HS-27A (cell line): ENCODE measurements at regions not wholly inside any gene's neighbourhood (a gene's known extent, or its start where the extent isn't known, plus 50 kb on each side); places are given as distances from the start of the nearest gene placed in this dataset.
A peak's percentile ranks its signal among the peaks of the same experiment; 100 is the strongest.

Source experiments
- DNase-seq: peaks from one replicate; pipeline ENCODE4 v3.0.0-alpha.2; 2012; ENCODE audit warnings: low read depth, missing footprints

DNA sequence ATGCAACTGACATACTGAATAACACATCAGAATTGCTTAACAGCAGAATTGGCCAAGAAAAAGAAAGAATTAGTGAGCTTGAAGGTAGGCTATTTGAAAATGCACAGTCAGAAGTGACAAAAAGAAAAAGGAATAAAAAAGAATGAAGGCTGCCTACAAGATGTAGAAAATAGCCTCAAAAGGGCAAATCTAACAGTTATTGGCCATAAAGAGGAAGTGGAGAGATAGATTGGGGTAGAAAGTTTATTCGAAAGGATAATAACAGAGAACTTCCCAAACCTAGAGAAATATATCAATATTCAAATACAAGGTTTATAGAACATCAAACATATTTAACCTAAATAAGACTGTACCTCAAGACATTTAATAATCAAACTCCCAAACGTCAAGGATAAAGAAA, 67.5 kb downstream of the ATP6V1G3 start:
- DNase-seq = no peak

DNA sequence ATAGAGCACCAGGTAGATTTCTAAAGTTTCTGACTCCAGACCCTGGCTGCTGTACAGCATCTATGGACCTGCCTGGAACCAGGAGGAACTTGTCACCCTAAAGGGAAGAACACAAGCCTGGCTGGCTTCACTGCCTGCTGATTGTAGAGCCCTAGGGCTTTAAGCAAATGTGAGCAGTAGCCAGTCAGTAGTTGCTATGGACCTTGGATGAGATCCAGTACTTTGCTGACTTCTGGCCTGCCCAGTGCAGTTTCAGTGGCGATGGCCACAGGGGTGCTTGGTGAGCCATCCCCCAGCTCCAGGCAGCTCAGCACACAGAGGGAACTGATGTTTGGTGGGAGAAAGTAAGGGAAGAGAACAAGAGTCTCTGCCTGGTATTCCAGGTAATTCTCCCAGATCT, 68.4 kb downstream of the ATP6V1G3 start:
- no peak for DNase-seq

DNA sequence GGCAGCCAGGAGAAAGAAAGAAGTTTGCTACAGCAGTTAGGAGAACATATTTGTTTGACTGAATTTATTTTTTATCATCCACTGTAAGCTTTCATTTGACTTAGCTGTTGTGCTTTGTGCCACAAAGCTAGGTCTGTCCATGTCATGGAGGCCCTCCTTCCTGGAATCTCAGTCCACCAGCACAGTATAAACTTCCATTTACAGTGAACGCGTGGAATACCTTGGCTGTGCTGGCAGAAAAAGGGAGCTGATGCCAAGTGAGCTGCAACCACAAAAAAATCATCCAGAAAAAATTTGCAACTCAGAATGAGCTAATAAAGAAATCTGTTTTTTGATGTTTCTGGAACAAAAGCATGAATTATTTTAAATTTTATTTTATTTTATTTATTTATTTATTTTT, 72.6 kb downstream of the ATP6V1G3 start:
- DNase-seq = no peak

DNA sequence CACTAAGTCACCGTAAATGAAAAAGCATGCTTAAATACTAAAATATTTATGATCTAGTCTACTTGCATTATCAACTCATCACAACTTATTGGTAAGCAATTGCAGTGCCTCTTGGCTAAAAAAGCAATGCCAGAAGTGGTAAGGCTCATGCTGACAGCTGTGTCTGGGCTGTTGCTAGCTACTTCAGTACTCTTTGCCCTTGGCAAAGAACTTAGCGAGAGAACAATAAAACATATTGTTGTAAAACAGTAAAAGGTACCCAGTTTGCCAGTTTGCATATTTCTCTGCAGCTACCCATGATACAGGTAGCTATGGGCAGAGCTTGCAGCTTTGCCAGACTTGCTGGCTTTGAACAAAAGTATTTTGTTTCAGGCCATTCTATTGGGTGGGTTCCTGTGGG, 73.1 kb downstream of the ATP6V1G3 start:
- no peak for DNase-seq

DNA sequence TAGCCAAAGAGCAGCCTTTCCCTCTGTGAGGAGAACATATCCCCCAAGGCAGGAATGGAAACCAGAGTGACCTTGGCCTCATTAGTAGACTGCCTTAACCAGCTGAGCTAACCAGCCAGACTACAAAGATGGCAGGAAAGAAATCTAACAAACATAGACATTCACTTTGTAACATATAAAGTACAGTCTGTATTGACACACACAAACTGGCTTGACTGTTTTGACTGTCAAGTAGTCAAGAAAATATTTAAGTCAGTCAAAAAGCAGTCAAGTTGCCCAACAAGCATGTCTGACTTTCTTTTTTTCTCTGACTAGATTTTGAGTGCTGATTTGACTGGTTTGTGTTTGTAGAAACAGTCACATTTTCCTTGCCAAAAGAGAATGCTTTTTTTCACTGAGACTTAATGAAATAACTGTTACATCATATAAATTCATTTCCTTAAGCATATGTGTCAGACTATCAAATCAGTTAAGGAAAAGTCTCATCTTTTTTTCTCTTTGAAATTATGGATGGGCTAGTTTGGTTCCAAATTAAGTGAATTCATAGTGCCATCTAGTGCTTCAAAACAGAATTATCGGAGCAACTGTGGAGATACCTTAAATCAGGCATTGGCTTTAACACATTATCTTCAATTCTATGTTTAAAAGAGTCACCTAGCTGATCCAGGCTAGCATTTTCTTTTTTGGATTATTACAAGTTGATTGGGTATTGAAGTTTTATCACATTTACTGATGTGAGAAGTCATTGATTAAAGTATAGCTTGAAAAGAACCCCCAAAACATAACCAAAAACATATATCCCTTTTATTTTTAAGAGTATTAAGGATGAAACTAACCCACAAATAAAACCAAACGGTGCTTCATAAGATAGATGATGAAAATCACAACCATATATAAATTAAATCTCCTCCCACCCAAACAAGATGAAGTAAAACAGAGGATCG, 75.0 kb downstream of the ATP6V1G3 start:
- no peak for DNase-seq

DNA sequence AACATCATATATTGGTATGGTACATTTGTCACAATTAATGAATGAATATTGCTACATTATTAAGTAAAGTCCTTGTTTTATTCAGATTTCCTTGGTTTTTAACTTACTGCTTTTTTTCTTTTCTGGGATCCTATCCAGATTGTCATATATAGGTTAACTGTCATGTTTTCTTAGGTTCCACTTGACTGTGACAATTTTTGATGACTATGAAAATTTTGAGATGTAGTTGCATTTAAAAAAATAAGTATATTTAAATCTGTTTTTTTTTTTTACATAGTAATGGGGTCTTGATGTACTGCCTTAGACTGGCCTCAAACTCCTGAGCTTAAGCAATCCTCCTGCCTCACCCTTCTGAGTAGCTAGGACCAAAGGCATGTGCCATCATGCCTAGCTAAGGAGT, 76.8 kb downstream of the ATP6V1G3 start:
- DNase-seq = no peak

DNA sequence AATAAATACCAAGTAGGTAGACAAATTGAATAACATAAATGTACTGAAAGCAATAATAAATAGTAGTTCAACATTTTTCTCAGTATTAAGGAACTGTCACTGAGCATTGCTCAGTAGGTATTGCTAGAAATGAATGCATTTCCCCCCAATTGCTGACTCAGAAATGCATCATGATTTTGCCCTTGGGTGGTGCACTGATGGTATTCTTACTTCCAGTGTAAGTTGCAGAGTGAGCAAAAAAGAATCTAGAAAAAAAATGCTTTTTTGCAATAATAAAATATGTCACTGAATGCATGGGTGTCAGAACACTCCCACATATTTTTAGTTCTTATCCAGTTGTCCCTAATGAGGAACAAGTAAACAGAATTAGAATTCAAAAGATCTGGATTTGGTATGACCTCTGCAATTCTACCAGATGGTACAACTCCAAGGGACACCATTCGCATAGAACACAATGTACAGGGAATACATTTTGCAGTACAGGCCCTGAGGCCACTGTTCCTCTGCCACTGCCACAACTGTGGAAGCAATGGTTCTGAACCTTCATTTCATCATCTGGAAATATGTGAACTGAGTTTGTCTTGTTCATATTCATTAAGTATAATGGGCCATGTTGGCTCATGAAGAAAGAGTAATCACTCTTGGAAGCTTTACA, 78.0 kb downstream of the ATP6V1G3 start:
- no peak for DNase-seq

DNA sequence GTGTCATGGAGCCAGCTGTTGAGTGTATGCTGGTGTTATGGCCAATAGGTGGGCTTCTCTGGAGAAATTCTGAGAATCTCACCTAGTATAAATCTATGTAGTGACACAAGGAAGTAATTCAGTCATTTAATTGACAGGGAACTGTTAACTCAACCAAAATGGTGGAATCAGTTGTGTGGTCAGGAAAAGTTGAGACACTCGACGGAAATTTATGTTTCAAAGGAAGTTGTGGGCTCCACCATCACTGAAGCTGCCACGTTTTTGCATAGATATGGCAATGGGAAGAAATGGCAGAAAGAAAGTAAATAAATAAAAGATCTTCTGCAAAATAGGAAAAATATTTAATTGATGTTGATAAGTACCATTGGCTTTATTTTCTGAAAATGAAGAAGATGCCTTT, 84.5 kb downstream of the ATP6V1G3 start:
- DNase-seq = no peak

DNA sequence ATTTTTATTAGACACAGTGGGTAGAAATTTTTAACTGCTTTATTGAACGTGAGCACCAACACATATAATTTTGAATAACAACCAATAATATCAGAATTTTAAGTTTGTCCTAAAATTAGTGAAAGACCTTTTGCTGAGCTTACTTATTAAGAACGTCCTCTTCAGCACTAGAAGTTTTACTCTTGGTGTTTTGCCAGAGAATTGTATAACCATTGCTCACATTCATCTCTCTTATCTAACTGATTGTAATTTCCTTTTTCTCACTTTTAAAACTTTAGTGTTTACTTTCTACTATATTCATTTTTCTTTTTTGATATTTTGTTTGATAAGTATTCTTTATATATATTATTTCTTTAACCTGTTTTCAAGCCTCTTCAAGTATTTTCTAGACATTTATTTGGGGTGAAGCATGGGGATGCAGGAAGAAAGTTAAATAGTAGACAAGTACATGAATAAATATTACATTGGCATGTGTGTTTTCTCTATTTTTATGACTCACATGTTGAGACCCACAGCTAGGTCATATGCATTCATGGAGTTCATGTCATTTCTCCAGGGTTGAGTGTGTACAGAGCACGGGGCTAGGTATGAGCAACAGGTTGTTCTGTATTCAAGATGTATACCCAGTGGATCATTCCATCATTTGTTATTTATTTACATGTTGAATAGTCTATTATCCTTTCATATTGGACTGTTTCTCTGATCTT, 90.6 kb downstream of the ATP6V1G3 start:
- no peak for DNase-seq

DNA sequence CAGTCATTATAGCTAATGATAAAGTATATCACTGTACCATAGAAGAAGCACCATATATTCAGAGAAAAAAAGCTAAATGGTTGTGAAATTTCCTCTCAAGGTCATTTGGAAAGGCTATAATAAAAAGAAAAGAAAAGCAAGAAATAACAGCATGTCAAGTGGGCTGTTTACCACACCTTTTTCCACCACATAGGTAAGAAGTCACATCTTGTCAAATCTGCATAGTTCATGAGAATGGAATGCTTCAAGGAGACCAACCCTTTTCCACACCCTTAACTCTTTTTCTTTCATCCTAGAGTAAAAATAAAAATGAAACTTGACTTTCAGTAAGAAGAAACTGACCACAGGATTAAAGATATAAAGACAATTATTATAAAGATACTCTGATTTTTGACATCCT, 91.2 kb downstream of the ATP6V1G3 start:
- no peak for DNase-seq

DNA sequence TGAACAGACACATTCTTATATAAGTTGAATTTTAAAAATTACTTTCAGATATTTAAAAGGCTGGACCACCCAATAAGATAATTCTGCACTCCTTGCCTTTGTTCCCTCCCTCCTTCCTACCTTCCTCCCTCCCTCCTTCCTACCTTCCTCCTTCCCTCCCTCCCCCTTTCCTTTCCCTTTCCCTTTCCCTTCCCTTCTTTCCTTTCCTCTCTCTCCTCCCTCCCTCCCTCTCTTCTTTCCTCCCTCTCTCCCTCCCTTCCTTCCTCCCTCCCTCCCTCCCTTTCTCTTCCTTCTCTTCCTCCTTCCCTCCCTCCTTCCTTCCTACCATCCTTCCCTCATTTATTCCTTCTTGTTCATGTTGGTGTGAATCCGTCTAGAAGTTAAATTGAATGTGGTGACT, 93.0 kb downstream of the ATP6V1G3 start:
- no peak for DNase-seq

DNA sequence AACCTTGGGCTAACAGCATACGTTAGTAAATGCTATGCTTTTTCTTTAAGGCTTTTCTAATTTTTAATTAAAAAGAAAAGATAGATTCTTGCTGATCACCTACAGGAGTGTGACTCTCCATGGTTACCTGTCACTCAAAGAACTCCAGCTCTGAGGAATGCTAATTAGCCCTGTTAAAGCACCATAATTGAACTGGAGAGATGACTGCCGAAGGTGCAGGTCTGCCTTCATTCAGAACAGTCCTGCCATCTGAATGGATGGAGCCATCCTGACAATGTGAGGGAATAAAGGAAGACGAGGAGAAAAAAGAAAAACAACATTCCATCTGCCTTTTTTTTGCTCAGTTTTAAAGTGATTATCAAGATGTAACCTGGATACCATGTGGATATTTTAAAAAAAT, 94.6 kb downstream of the ATP6V1G3 start:
- no peak for DNase-seq

DNA sequence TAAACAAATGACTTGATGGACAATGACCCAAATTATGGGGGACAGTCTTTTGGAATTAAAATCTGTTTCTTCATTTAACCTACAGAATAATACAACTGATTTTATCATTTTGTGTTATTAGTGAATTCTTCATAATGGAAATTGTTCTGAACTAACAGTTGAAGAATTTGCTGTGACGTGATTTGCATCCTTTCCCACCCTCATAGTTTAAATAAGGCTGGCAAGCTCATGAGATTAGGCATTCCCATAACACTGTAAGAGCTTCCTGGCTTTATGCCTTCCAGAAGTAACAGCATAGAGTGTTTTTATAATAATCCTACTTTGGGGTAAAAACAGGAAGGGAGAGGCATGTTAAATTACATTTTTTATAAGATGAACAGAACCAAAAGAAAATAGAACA, 95.7 kb downstream of the ATP6V1G3 start:
- no peak for DNase-seq

DNA sequence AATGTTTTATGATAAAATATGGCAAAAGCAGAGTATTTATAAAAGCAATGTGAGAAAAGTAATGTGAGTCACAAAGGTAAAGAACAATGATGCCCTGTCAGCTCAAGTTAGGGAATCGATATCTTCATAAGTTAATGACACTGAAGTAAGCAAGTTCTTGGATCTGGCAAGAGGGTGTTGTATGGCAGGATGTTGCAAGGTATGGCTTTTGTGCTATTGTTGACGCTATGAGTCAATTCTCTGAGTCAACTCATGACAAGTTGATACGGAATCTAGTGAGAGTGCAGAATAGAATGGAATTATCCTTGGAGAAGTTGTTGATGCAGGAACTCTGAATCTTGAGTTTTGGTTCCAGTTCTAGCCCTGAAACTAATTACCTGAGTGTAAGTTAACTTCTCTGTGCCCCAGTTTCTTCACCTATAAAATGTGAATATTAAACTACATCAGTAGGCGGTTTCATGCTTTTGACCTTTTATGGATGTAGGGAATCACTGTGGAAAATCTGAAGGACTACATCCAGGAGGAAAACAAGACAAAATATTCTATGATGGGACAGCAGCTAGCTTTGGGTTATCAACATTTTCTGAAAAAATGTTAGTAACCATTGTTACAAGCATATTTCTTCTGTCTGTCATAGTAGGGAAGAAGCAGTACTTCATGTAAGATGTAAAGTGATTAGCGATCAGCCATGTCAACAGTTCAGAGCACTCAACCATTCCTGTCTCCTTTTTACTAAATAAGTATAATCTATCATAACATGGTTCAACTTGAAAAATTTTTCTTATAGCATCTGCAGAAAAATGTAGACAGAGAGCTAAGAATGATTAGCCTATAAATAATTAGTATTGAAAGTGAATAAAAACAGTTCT, 96.9 kb downstream of the ATP6V1G3 start:
- DNase-seq = peak; percentile 87

DNA sequence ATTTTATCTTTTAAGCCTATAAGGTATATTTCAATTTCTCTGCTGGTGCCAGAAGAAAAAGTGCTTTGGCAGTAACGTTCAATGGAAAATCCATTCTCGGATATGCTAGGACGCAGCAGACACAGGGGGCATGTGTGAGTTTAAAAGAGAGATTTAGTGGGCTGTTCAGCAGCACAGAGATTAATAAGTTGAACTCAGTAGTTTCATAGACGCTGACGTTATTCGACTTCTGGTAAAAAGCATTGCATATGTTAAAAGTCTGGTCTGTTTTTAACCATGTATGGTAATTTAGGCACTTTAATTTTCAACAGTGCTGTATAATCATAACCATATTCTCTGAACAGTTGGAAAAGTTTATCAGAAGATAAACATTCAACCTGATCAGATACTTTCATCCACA, 99.6 kb downstream of the ATP6V1G3 start:
- DNase-seq = no peak

DNA sequence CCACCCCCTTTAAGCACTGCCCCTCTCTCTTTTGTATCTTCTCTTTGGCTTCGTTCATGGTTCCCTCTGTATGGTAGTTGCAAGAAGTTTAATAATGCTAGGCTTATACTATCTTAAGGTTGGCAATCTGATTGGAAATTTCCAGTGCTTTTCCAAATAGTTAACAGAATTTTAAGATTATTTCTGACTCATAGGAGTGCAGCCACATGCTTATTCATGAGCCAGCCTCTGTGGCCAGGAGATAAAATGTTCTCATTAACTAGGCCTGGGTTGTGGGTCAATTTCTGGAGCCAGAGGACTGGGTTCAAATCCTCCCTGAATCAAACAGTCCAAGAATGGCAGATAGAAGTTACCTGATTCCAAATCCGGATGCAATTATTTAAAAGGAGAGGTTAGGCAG, 103.1 kb downstream of the ATP6V1G3 start:
- no peak for DNase-seq

DNA sequence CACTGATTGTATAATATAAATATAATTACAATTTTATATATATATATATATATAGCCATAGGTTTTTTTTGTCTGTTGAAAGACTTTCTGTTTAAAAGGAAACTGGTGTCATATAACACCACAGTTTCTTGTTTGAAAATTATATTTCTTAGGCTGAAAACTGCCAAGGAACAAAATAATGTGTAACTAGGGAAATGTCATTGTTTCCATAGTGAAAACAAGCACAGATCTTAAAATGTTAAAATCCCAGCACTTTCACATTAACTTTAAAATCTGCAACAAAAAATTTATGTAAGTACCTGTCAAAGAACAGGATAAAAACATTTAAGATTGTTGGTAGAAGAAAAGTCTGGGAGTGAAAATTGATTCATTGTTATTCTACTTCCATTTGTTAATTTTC, 104.2 kb downstream of the ATP6V1G3 start:
- no peak for DNase-seq

DNA sequence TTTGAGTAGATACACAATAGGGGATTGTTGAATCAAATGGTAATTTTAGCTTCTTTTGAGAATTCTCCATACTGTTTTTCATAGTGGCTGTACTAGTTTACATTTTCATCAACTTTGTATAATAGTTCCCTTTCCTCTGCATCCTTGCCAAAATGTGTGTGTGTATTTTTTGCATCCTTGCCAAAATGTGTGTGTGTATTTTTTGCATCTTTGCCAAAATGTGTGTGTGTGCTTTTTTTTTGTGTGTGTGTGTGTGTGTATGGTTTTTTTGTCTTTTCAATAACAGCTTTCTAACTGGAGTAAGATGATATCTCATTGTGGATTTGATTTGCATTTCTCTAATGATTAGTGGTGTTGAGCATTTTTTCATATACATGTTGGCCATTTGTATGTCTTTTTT, 105.4 kb downstream of the ATP6V1G3 start:
- no peak for DNase-seq

DNA sequence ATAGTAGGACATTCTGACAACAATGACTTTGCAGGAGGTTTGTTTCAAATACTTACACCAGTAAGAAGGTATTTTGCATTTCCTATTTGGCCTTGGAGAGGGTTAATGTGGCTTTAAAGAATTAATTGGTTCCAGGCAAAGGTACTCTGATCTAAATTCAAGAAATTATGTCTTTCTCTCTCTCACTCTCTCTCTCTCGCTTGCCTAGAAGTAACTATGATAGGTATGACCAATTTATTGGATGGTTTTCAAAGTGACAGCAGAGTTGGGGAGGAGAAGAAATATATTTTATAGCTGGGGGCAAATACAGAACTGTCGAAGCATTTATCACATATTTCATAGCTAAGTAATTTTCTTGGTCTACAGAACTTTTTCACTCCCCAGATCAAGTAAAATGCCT, 116.0 kb downstream of the ATP6V1G3 start:
- no peak for DNase-seq

DNA sequence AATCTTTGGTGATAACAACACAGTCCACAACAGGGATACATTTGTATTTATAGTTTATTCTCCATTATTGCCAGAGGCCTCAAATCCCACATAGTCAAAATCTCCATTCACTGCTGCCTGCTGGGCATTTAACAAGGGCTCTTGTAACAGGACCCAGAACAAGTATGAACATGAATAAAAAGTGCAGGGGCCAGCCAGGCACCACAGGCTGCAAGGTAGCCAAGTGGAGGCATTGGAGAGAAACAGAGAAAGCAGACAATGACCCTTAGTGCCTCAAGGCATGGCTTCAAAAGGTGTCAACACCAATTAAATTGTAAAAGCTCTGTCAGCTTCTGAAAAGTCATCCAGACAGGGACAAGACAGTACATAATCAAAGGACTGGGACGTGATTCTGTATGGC, 116.8 kb downstream of the ATP6V1G3 start:
- DNase-seq = no peak

DNA sequence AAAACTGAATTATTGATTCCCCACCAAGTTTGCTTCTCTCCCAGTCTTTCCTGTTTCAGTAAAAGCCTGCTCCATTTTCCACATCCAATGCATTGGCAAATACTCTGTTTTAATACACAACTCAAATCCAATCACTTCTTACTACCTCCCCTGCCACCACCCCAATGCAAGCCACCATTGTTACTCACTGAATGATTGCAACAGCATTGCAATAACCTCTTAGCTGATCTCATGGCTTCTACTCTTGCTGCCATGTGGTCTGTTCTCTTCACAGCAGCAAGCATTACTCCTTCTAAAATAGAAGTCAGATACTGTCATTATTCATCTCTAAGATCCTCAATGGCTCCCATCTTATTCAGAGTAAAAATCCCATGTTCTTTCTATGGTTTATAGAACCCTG, 123.4 kb downstream of the ATP6V1G3 start:
- no peak for DNase-seq

DNA sequence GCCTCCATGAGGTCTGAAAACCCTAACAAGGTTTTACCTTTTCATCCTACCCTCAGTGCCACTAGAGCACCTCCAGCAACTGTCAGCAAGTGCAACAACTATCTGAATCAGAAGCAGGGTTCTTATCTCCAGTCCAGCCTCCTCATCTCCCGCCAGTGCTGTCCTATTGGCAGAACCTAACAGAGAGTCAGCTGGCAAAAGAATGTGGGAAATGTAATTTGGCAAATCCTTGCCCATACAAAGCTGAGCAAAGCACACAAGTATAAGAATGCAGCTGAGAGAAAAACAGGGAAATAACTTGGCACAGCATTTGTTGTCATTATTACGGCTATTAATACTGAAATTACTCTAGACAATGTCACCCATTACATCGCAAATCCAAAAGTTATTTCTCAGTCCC, 124.2 kb downstream of the ATP6V1G3 start:
- no peak for DNase-seq
